ENCODE measurements at regions not wholly inside any gene's neighbourhood (a gene's known extent, or its start where the extent isn't known, plus 50 kb on each side); places are given as distances from the start of the nearest gene placed in this dataset.

DNA sequence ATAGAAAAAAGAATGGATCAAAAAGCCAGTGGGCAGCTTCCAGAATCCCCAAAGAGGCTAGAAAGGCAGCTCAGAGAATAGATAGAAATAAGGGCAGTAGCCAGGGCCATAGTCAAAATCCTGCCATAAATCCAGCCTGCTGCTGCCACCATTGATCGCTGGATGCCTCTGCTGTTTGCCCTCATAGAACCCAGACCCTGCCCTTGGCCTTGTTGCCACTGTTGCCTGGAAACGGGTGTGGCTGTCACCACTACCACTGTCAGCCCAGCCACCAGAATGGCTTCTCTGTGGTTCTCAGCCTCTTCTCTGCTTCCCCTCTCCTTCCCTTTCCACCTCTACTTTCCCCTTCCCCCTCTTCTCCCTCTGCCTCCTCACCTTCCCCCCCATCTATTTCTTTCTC lies 57.8 kb downstream of the HHEX start (continued):
- 0 out of 2 replicates have a peak, but pooled peaks have one; percentile 28 for TF ChIP-seq ZBTB26 (CRISPR knock-in tag; IDR thresholded peaks at IDR 0.05)

DNA sequence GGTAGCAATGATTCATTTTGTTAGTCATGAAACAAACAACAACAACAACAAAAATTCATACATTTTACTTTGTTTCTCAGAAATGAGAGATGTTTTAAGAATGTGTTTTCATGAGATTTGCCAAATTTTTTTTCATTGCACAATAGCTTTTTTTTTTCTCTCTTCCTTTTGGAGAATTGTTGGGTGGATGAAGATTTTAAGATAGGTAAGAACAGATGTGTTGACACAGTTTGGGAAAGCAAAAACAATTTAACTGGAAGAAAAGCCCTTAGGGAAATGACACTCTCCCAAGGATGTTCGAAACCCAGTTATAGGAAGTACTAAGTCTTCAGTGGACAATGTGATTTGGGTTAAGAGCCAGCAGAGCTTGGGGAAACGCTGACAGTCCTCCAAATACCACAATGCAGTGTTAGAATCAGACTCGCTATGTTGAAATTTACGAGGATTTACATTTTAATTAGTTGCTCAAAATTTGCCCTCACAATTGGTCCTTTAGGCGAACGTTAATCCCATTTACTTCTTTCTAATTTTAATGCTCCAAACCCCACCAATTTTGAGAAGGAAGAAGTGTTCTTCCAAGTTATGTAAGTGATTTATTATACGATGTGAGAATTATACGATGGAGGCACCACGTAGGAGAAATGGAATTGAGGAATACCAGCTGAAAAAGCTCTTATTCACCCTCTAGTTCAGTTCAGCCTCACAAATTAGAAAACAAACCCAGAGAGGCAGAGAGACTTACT lies 61.2 kb downstream of the HHEX start:
- Histone ChIP-seq H3K4me2 (ENCODE audit: insufficient read depth, low read length) (no peak overlapping the region), H3K27ac (ENCODE audit: extremely low read depth, low read depth, low read length) (no peak overlapping the region), H3K79me2 (ENCODE audit: control insufficient read depth, insufficient read depth, low read length) (no peaks in the 10 kb centered on the region), H3K4me3 (no peak overlapping the region), H3K4me1 (replicated peaks in 1 of 2; ENCODE audit: control insufficient read depth in 2 of 2, insufficient read depth in 2 of 2, low read length in 2 of 2) (peaks cover 8 to 34% of the 10 kb centered on the region in 2 experiments), H4K20me1 (replicated peaks; ENCODE audit: control insufficient read depth, insufficient read depth, low read length) (no peaks in the 10 kb centered on the region), H3K9ac (ENCODE audit: insufficient read depth in 1 of 2, low read depth in 2 of 2, low read length in 2 of 2) (no peak overlapping the region), H3K27me3 (ENCODE audit: control insufficient read depth in 2 of 2, insufficient read depth in 2 of 2, low read length in 2 of 2) (no peaks in the 10 kb centered on the region), H3K36me3 (ENCODE audit: control insufficient read depth, insufficient read depth, low read length) (no peaks in the 10 kb centered on the region), H2AFZ (ENCODE audit: low read depth, low read length) (no peak overlapping the region), H3K9me1 (ENCODE audit: control insufficient read depth, insufficient read depth, low read length) (no peaks in the 10 kb centered on the region), H3K9me3 (replicated peaks; ENCODE audit: control insufficient read depth, insufficient read depth, low read depth, low read length) (no peaks in the 10 kb centered on the region)
- intact Hi-C loops (cut with micrococcal nuclease) (no loop called here), in situ Hi-C loops (cut with MboI) (no loop called here)
- ChIA-PET POLR2A (interaction anchor here (0.7 kb wide), 1 partner anchor 78 kb away, joined by 3 read pairs; no protein-coding TSS in a partner anchor), CTCF (ENCODE audit: low intra/inter-chr PET ratio) (no interaction called here)
- TF ChIP-seq CLOCK (CRISPR knock-in tag; IDR thresholded peaks at IDR 0.05; ENCODE audit: borderline replicate concordance) (no peak), MAFK (IDR thresholded peaks at IDR 0.05; ENCODE audit: low read length) (no peak), CHCHD3 (CRISPR knock-in tag; IDR thresholded peaks at IDR 0.05) (no peak), ATF6 (CRISPR knock-in tag; IDR thresholded peaks at IDR 0.05) (no peak), CEBPB (tag; IDR thresholded peaks at IDR 0.05) (peak; percentile 60; the same call in 1 of the 2 replicates), XRCC3 (IDR thresholded peaks at IDR 0.05) (no peak)
- no TSS peak for BruUV-seq (replicated peaks)
- WGBS (ENCODE audit: insufficient coverage, low coverage, missing lambda C conversion rate), result 87% methylated on average over 9 of the region's 9 CpGs
- FAIRE-seq (no peak), DNase-seq (ENCODE audit: extremely low read depth in 1 of 4, low spot score in 3 of 4) (no peak), ATAC-seq (no peak)

Data from K562 (cell line).